Mammary epithelial cell (primary cell): ENCODE measurements at regions not wholly inside any gene's neighbourhood (a gene's known extent, or its start where the extent isn't known, plus 50 kb on each side); places are given as distances from the start of the nearest gene placed in this dataset.

ENCODE experiments used
- CTCF ChIP-seq, 2 donors: IDR thresholded peaks in 1 of 2; conservative IDR thresholded peaks in 1 of 2; 2 replicates each; pipeline ENCODE4 v1.5.1; 2011 to 2012; ENCODE audit warnings: inconsistent platforms in 2 of 2, low read length in 2 of 2, mild to moderate bottlenecking in 2 of 2, control low read depth in 1 of 2, low read depth in 1 of 2; ENCODE audit not compliant: insufficient read depth in 1 of 2; ENCODE audit errors: extremely low read depth in 1 of 2
- EZH2 ChIP-seq: IDR thresholded peaks from 2 replicates; pipeline ENCODE4 v1.6.1; 2012; ENCODE audit warnings: low read length, inconsistent platforms, borderline replicate concordance

DNA sequence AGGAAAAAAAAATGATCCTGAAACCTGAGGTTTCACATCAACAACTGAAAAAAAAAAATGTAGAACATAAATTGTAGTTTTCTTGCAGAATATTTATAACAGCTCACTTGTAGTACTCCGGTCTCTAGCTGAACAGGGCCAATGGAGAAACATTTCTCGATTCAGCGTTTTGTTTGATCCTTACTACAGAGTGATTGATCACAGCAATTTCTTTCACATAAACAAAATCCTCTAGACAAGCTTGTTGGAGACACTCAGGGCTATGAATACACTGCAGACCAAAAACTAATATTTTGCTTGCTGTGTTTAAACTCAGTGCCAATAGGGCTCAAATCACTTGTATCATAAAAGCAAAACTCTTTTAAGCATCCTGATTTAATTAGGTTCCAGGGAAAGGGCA is 127.0 kb upstream of the CNTN6 start:
- TF ChIP-seq CTCF (conservative IDR thresholded peaks at IDR 0.05 in 1 of 2, IDR thresholded peaks at IDR 0.05 in 1 of 2; ENCODE audit: extremely low read depth in 1 of 2, insufficient read depth in 1 of 2, low read depth in 1 of 2, low read length in 2 of 2) (no peak), EZH2 (no peak)
